Prostate gland (tissue), 2 donors: ENCODE measurements at regions not wholly inside any gene's neighbourhood (a gene's known extent, or its start where the extent isn't known, plus 50 kb on each side); places are given as distances from the start of the nearest gene placed in this dataset.

ENCODE experiments used
- POLR2A ChIP-seq: fragments of 450-650 bp; IDR thresholded peaks from one replicate; pipeline ENCODE4 v1.6.1; 2016; ENCODE audit warnings: antibody characterized with exemption, mild to moderate bottlenecking
- POLR2AphosphoS5 ChIP-seq: sonication (generic); formaldehyde crosslinking; IDR thresholded peaks from one replicate; pipeline ENCODE4 v1.6.1; 2017; ENCODE audit warnings: antibody characterized with exemption
- TF ChIP-seq, protein P1 (sequence below), 4 experiments: fragments of 200-600 bp in 2 of 4; fragments of 450-650 bp in 2 of 4; sonication (generic) in 2 of 4; IDR thresholded peaks; 1 replicate in 3 of 4; 2 replicates in 1 of 4; pipeline ENCODE4 v1.5.1; 2016 to 2019; ENCODE audit warnings: antibody characterized with exemption in 4 of 4, mild to moderate bottlenecking in 2 of 4, moderate library complexity in 2 of 4

- TF ChIP-seq, protein P1, sequence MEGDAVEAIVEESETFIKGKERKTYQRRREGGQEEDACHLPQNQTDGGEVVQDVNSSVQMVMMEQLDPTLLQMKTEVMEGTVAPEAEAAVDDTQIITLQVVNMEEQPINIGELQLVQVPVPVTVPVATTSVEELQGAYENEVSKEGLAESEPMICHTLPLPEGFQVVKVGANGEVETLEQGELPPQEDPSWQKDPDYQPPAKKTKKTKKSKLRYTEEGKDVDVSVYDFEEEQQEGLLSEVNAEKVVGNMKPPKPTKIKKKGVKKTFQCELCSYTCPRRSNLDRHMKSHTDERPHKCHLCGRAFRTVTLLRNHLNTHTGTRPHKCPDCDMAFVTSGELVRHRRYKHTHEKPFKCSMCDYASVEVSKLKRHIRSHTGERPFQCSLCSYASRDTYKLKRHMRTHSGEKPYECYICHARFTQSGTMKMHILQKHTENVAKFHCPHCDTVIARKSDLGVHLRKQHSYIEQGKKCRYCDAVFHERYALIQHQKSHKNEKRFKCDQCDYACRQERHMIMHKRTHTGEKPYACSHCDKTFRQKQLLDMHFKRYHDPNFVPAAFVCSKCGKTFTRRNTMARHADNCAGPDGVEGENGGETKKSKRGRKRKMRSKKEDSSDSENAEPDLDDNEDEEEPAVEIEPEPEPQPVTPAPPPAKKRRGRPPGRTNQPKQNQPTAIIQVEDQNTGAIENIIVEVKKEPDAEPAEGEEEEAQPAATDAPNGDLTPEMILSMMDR (IDR thresholded peaks at IDR 0.05), result no peak
- no peak for TF ChIP-seq POLR2A
- TF ChIP-seq POLR2AphosphoS5, result no peak
These were observed 144.1 kb downstream of the BBOX1 start for GRCh38 chr11:27184458-27185312.
